ENCODE measurements at regions not wholly inside any gene's neighbourhood (a gene's known extent, or its start where the extent isn't known, plus 50 kb on each side); places are given as distances from the start of the nearest gene placed in this dataset.

DNA sequence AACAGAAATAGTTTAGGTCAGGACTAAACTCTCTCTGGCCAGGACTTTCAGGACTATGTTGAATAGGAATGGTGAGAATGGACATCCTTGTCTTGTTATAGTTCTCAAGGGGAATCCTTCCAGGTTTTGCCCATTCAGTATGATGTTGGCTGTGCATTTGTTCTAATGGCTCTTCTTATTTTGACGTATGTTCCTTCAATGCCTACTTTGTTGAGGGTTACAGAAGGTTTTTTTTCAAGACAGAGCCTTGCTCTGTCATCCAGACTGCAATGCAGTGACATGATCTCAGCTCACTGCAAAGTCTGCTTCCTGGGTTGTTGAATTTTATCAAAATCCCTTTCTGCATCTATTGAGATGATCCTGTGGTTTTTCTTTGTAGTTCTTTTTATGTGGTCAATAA lies 79.5 kb upstream of the NID2 start:
- TF ChIP-seq, protein P1, sequence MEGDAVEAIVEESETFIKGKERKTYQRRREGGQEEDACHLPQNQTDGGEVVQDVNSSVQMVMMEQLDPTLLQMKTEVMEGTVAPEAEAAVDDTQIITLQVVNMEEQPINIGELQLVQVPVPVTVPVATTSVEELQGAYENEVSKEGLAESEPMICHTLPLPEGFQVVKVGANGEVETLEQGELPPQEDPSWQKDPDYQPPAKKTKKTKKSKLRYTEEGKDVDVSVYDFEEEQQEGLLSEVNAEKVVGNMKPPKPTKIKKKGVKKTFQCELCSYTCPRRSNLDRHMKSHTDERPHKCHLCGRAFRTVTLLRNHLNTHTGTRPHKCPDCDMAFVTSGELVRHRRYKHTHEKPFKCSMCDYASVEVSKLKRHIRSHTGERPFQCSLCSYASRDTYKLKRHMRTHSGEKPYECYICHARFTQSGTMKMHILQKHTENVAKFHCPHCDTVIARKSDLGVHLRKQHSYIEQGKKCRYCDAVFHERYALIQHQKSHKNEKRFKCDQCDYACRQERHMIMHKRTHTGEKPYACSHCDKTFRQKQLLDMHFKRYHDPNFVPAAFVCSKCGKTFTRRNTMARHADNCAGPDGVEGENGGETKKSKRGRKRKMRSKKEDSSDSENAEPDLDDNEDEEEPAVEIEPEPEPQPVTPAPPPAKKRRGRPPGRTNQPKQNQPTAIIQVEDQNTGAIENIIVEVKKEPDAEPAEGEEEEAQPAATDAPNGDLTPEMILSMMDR (IDR thresholded peaks at IDR 0.05; ENCODE audit: low read length): no peak
- TF ChIP-seq EZH2phosphoT487 (IDR thresholded peaks at IDR 0.05; ENCODE audit: low read length): no peak

Measured in MM.1S (cell line).